Prostate gland (tissue), 2 donors: ENCODE measurements at regions not wholly inside any gene's neighbourhood (a gene's known extent, or its start where the extent isn't known, plus 50 kb on each side); places are given as distances from the start of the nearest gene placed in this dataset.

ENCODE experiments used
- CTCF ChIP-seq, 4 experiments: fragments of 200-600 bp in 2 of 4; fragments of 450-650 bp in 2 of 4; sonication (generic) in 2 of 4; IDR thresholded peaks; 1 replicate in 3 of 4; 2 replicates in 1 of 4; pipeline ENCODE4 v1.5.1; 2016 to 2019; ENCODE audit warnings: antibody characterized with exemption in 4 of 4, mild to moderate bottlenecking in 2 of 4, moderate library complexity in 2 of 4
- POLR2A ChIP-seq: fragments of 450-650 bp; IDR thresholded peaks from one replicate; pipeline ENCODE4 v1.6.1; 2016; ENCODE audit warnings: antibody characterized with exemption, mild to moderate bottlenecking
- POLR2AphosphoS5 ChIP-seq: sonication (generic); formaldehyde crosslinking; IDR thresholded peaks from one replicate; pipeline ENCODE4 v1.6.1; 2017; ENCODE audit warnings: antibody characterized with exemption

- TF ChIP-seq POLR2A (no peak), CTCF (IDR thresholded peaks at IDR 0.05) (no peak), POLR2AphosphoS5 (no peak)
Measured at GRCh38 chr10:84925495-84925894, 597.1 kb downstream of the CCSER2 start.
